CD4-positive, CD25-positive, alpha-beta regulatory T cell (primary cell): ENCODE measurements at regions not wholly inside any gene's neighbourhood (a gene's known extent, or its start where the extent isn't known, plus 50 kb on each side); places are given as distances from the start of the nearest gene placed in this dataset.
"Not testable (repeated sequence)": the region's sequence is repeated elsewhere in the genome, so short reads cannot be mapped to it uniquely, and the experiment has no call there.

Experiments used
- ATAC-seq, 2 donors: fragments of 150-1000 bp; cut with Tn5 transposase; one replicate each; pipeline ENCODE4 v1.10.0; 2021; ENCODE audit warnings: low read depth in 2 of 2, moderate number of reproducible peaks in 2 of 2, moderate library complexity in 1 of 2
- DNase-seq, 3 donors: peaks; one replicate each; pipeline versions ENCODE4 v3.0.0 to v3.0.0-alpha.2; 2012 to 2022; ENCODE audit warnings: mixed read lengths in 1 of 3
- H3K27ac ChIP-seq: one replicate; pipeline ENCODE4 v1.7.0; 2013; ENCODE audit warnings: mild to moderate bottlenecking, low read length; ENCODE audit not compliant: insufficient read depth, poor library complexity, severe bottlenecking
- H3K27me3 ChIP-seq: one replicate; pipeline ENCODE4 v1.7.0; 2013; ENCODE audit warnings: low read length; ENCODE audit not compliant: control insufficient read depth, insufficient read depth
- H3K36me3 ChIP-seq: one replicate; pipeline ENCODE4 v1.7.0; 2013; ENCODE audit warnings: mild to moderate bottlenecking, low read length, moderate library complexity; ENCODE audit not compliant: control insufficient read depth, insufficient read depth
- H3K4me1 ChIP-seq: 2 replicates; pipeline ENCODE4 v1.7.0; 2013; ENCODE audit warnings: mild to moderate bottlenecking, low read length; ENCODE audit not compliant: insufficient read depth, control insufficient read depth, poor library complexity, severe bottlenecking
- H3K4me3 ChIP-seq: one replicate; pipeline ENCODE4 v1.7.0; 2013; ENCODE audit warnings: low read depth, mild to moderate bottlenecking, low read length, moderate library complexity
- H3K9me3 ChIP-seq, 2 experiments: 1 replicate in 1 of 2; 2 replicates in 1 of 2; pipeline ENCODE4 v1.7.0; 2013; ENCODE audit warnings: low read length in 2 of 2, mild to moderate bottlenecking in 1 of 2, moderate library complexity in 1 of 2; ENCODE audit not compliant: control insufficient read depth in 2 of 2
- H3K27ac Mint-ChIP-seq, 3 donors: one replicate each; pipeline ENCODE4 v1.8.0; 2020 to 2022; ENCODE audit warnings: mild to moderate bottlenecking in 3 of 3, mixed read lengths in 3 of 3, moderate library complexity in 2 of 3
- H3K27me3 Mint-ChIP-seq: one replicate; pipeline ENCODE4 v1.8.0; 2022; ENCODE audit warnings: mild to moderate bottlenecking, mixed read lengths
- H3K36me3 Mint-ChIP-seq: one replicate; pipeline ENCODE4 v1.8.0; 2020; ENCODE audit warnings: mixed read lengths
- H3K4me1 Mint-ChIP-seq, 4 donors: one replicate each; pipeline ENCODE4 v1.8.0; 2020 to 2022; ENCODE audit warnings: mixed read lengths in 4 of 4, mild to moderate bottlenecking in 1 of 4
- H3K4me3 Mint-ChIP-seq, 4 donors: one replicate each; pipeline ENCODE4 v1.8.0; 2020 to 2022; ENCODE audit warnings: mild to moderate bottlenecking in 4 of 4, mixed read lengths in 4 of 4, moderate library complexity in 3 of 4
- H3K9me3 Mint-ChIP-seq, 7 donors: one replicate each; pipeline ENCODE4 v1.8.0; 2020 to 2022; ENCODE audit warnings: mixed read lengths in 7 of 7, mild to moderate bottlenecking in 3 of 7, moderate library complexity in 2 of 7

GRCh38 chr3:148540851-148541250 is 156.9 kb upstream of the AGTR1 start:
- no peak for DNase-seq
- no peaks in the 10 kb centered on the region for H3K36me3 ChIP-seq
- Mint-ChIP-seq H3K9me3 (peaks cover 0 to 6% (median 3%) of the 10 kb centered on the region in 7 donors), H3K4me1 (no peaks in the 10 kb centered on the region), H3K36me3 (no peaks in the 10 kb centered on the region), H3K4me3 (no peak overlapping the region), H3K27ac (no peak overlapping the region), H3K27me3 (no peaks in the 10 kb centered on the region)
- H3K27ac ChIP-seq: no peak overlapping the region
- no peaks in the 10 kb centered on the region for H3K27me3 ChIP-seq
- no peaks in the 10 kb centered on the region for H3K4me1 ChIP-seq
- no peak overlapping the region for H3K4me3 ChIP-seq
- no peaks in the 10 kb centered on the region for H3K9me3 ChIP-seq
- ATAC-seq: no peak

- no peak for DNase-seq
- Mint-ChIP-seq H3K36me3 (no peaks in the 10 kb centered on the region), H3K9me3 (peaks cover 0 to 8% (median 1%) of the 10 kb centered on the region in 7 donors), H3K4me1 (no peaks in the 10 kb centered on the region), H3K27me3 (no peaks in the 10 kb centered on the region), H3K4me3 (no peak overlapping the region), H3K27ac (no peak overlapping the region)
- H3K4me3 ChIP-seq: no peak overlapping the region
- ATAC-seq: no peak
- H3K36me3 ChIP-seq: no peaks in the 10 kb centered on the region
- H3K27ac ChIP-seq: no peak overlapping the region
- H3K27me3 ChIP-seq: no peaks in the 10 kb centered on the region
- no peaks in the 10 kb centered on the region for H3K4me1 ChIP-seq
- H3K9me3 ChIP-seq: no peaks in the 10 kb centered on the region
Measured at GRCh38 chr3:148546959-148547358, 150.7 kb upstream of the AGTR1 start.

- H3K4me1 ChIP-seq: no peaks in the 10 kb centered on the region
- no peak overlapping the region for H3K4me3 ChIP-seq
- no peak for ATAC-seq
- Mint-ChIP-seq H3K36me3 (no peaks in the 10 kb centered on the region), H3K27ac (no peak overlapping the region), H3K4me1 (no peaks in the 10 kb centered on the region), H3K4me3 (no peak overlapping the region), H3K9me3 (peaks cover 0 to 4% (median 2%) of the 10 kb centered on the region in 7 donors), H3K27me3 (no peaks in the 10 kb centered on the region)
- no peaks in the 10 kb centered on the region for H3K9me3 ChIP-seq
- no peaks in the 10 kb centered on the region for H3K36me3 ChIP-seq
- no peak for DNase-seq
- no peak overlapping the region for H3K27ac ChIP-seq
- H3K27me3 ChIP-seq: no peaks in the 10 kb centered on the region
Measured at GRCh38 chr3:148551767-148552260, 145.9 kb upstream of the AGTR1 start.

DNA sequence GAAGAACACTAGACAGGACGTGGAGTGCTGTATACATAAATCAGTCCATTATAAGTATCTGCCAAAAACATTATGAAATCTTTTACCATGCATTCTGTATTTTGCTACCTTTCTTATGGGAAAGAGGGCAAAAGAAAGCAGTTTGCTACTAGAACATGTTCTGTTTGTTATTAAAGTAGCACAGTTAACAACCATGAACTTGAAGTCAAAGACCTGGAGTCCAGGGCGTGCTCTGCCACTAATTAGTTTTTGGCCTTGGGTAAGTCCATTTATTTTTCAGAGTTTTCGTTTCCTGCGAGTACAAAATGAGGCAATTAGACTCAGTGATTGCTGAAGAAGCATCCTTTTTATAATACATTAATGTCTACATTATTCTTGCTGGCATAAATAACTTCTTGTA is 143.3 kb upstream of the AGTR1 start:
- H3K36me3 Mint-ChIP-seq: no peaks in the 10 kb centered on the region
- DNase-seq: no peak
- no peaks in the 10 kb centered on the region for H3K27me3 ChIP-seq
- no peak overlapping the region for H3K27ac ChIP-seq
- H3K4me1 Mint-ChIP-seq: no peaks in the 10 kb centered on the region
- H3K9me3 ChIP-seq: no peaks in the 10 kb centered on the region
- H3K4me1 ChIP-seq: no peaks in the 10 kb centered on the region
- ATAC-seq: no peak
- H3K4me3 ChIP-seq: no peak overlapping the region
- peaks cover 0 to 4% (median 2%) of the 10 kb centered on the region in 7 donors for H3K9me3 Mint-ChIP-seq
- no peaks in the 10 kb centered on the region for H3K27me3 Mint-ChIP-seq
- H3K36me3 ChIP-seq: no peaks in the 10 kb centered on the region
- no peak overlapping the region for H3K4me3 Mint-ChIP-seq
- H3K27ac Mint-ChIP-seq: no peak overlapping the region

DNA sequence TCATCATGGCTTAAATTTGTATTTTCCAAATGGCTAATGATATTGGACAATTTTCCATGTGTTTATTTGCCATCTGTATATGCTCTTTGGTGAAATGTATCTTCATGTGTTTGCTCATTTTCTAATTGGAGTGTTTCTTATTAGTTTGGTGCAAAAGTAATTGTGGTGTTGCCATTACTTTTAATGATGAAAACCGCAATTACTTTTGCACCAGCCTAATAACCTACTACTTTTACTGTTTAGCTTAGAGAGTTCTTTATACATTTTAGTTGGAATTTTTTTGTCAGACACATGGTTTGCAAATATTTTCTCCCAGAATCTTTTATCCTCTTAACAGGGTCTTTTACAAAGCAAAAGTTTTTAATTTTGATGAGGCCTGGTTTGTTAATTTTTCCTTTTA is 141.0 kb upstream of the AGTR1 start:
- H3K36me3 Mint-ChIP-seq: no peaks in the 10 kb centered on the region
- no peak overlapping the region for H3K4me3 Mint-ChIP-seq
- no peak overlapping the region for H3K4me3 ChIP-seq
- no peaks in the 10 kb centered on the region for H3K4me1 Mint-ChIP-seq
- H3K27me3 ChIP-seq: no peaks in the 10 kb centered on the region
- no peaks in the 10 kb centered on the region for H3K27me3 Mint-ChIP-seq
- no peaks in the 10 kb centered on the region for H3K4me1 ChIP-seq
- DNase-seq (no peak), ATAC-seq (no peak)
- no peak overlapping the region for H3K27ac ChIP-seq
- peaks cover 0 to 16% (median 2%) of the 10 kb centered on the region in 7 donors for H3K9me3 Mint-ChIP-seq
- no peaks in the 10 kb centered on the region for H3K9me3 ChIP-seq
- no peak overlapping the region for H3K27ac Mint-ChIP-seq
- H3K36me3 ChIP-seq: no peaks in the 10 kb centered on the region

DNA sequence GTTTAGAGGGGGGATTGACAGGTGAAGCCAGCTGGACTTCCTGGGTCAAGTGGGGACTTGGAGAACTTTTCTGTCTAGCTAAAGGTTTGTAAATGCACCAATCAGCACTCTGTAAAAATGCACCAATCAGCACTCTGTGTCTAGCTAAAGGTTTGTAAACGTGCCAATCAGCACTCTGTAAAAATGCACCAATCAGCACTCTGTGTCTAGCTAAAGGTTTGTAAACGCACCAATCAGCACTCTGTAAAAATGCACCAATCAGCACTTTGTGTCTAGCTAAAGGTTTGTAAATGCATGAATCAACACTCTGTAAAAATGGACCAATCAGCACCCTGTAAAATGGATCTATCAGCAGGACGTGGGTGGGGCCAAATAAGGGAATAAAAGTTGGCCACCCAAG is 120.1 kb upstream of the AGTR1 start:
- H3K27me3 ChIP-seq, H3K4me1 ChIP-seq, H3K4me1 Mint-ChIP-seq, H3K9me3 ChIP-seq, H3K36me3 ChIP-seq, H3K27ac ChIP-seq, H3K9me3 Mint-ChIP-seq, H3K4me3 Mint-ChIP-seq, DNase-seq, ATAC-seq, H3K27ac Mint-ChIP-seq, H3K27me3 Mint-ChIP-seq, H3K4me3 ChIP-seq, H3K36me3 Mint-ChIP-seq: not testable (repeated sequence)

DNA sequence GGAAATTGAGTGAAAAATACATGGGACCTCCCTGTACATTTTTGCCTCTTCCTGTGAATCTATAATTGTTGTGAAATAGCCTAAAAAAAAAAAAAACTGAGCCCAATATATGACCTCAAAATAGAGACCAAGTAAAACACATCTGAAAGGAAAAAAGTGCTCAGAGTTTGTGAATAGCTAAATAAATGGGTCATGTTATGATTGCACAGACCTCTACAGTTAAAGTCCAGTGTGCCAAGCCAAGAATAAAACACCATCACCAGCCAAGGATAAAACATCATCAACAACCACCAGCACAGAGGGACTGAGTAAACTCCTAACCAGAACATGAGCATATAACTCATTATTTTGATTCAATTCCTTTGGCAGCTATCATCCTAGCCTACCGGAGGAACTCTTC is 115.6 kb upstream of the AGTR1 start:
- Histone ChIP-seq H3K27ac (no peak overlapping the region), H3K9me3 (no peaks in the 10 kb centered on the region), H3K4me3 (no peak overlapping the region), H3K4me1 (no peaks in the 10 kb centered on the region), H3K36me3 (no peaks in the 10 kb centered on the region), H3K27me3 (no peaks in the 10 kb centered on the region)
- Mint-ChIP-seq H3K27ac (no peak overlapping the region), H3K4me1 (no peaks in the 10 kb centered on the region), H3K4me3 (no peak overlapping the region), H3K36me3 (no peaks in the 10 kb centered on the region), H3K9me3 (peaks cover 0 to 3% (median 0%) of the 10 kb centered on the region in 7 donors), H3K27me3 (no peaks in the 10 kb centered on the region)
- ATAC-seq (no peak), DNase-seq (no peak)

DNA sequence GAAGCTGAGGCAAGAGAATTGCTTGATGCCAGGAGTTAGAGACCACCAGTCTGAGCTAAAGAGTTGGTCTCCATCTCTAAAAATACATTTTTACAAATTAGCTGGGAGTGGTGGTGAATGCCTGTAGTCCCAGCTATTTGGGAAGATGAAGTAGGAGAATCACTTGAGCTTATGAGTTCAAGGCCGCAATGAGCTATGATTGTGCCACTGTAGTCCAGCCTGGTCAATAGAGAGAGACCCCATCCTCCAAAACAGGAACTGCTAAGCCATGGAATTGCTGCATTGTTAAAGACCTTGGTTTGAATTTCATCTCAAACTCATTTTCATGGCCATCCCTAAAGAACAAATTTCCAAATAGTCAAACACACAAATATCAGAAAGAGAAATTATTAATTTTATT is 113.9 kb upstream of the AGTR1 start:
- Mint-ChIP-seq H3K4me1 (no peaks in the 10 kb centered on the region), H3K27ac (no peak overlapping the region), H3K9me3 (peaks cover 0 to 3% (median 0%) of the 10 kb centered on the region in 7 donors), H3K4me3 (no peak overlapping the region), H3K36me3 (no peaks in the 10 kb centered on the region), H3K27me3 (no peaks in the 10 kb centered on the region)
- no peak for ATAC-seq
- no peaks in the 10 kb centered on the region for H3K36me3 ChIP-seq
- no peak overlapping the region for H3K4me3 ChIP-seq
- H3K27ac ChIP-seq: no peak overlapping the region
- no peak for DNase-seq
- no peaks in the 10 kb centered on the region for H3K27me3 ChIP-seq
- H3K9me3 ChIP-seq: no peaks in the 10 kb centered on the region
- no peaks in the 10 kb centered on the region for H3K4me1 ChIP-seq
